BLaER1 (cell line): ENCODE measurements at regions not wholly inside any gene's neighbourhood (a gene's known extent, or its start where the extent isn't known, plus 50 kb on each side); places are given as distances from the start of the nearest gene placed in this dataset.
"Not testable (repeated sequence)": the region's sequence is repeated elsewhere in the genome, so short reads cannot be mapped to it uniquely, and the experiment has no call there.

ENCODE experiments used
- H3K27ac ChIP-seq: shearing (Covaris generic); formaldehyde crosslinking; 2 replicates; pipeline ENCODE4 v1.8.1; 2022
- H3K27me3 ChIP-seq: shearing (Covaris generic); formaldehyde crosslinking; 2 replicates; pipeline ENCODE4 v1.8.1; 2022
- H3K36me3 ChIP-seq: shearing (Covaris generic); formaldehyde crosslinking; 2 replicates; pipeline ENCODE4 v1.8.1; 2022
- H3K4me1 ChIP-seq: shearing (Covaris generic); formaldehyde crosslinking; 2 replicates; pipeline ENCODE4 v1.8.1; 2022
- H3K4me2 ChIP-seq: shearing (Covaris generic); formaldehyde crosslinking; 2 replicates; pipeline ENCODE4 v1.8.1; 2022
- H3K4me3 ChIP-seq: shearing (Covaris generic); formaldehyde crosslinking; 2 replicates; pipeline ENCODE4 v1.8.1; 2022
- H3K9ac ChIP-seq: shearing (Covaris generic); formaldehyde crosslinking; 2 replicates; pipeline ENCODE4 v1.8.1; 2022
- H3K9me3 ChIP-seq: shearing (Covaris generic); formaldehyde crosslinking; 2 replicates; pipeline ENCODE4 v1.8.1; 2022
- H4K20me1 ChIP-seq: shearing (Covaris generic); formaldehyde crosslinking; 2 replicates; pipeline ENCODE4 v1.8.1; 2022
- Cebpa-rat ChIP-seq: shearing (Covaris generic); IDR thresholded peaks from 2 replicates; pipeline ENCODE4 v1.8.1; 2022

GRCh38 chr3:140765246-140765645, 87.4 kb downstream of the TRIM42 start:
- Histone ChIP-seq H3K9me3 (no peaks in the 10 kb centered on the region), H3K4me1 (no peaks in the 10 kb centered on the region), H3K36me3 (no peaks in the 10 kb centered on the region), H3K9ac (no peak overlapping the region), H3K4me2 (no peak overlapping the region), H4K20me1 (no peaks in the 10 kb centered on the region), H3K27me3 (no peaks in the 10 kb centered on the region), H3K4me3 (no peak overlapping the region), H3K27ac (no peak overlapping the region)
- TF ChIP-seq Cebpa-rat = no peak

GRCh38 chr3:140766465-140766864, 88.6 kb downstream of the TRIM42 start:
- Histone ChIP-seq H4K20me1 (no peaks in the 10 kb centered on the region), H3K36me3 (no peaks in the 10 kb centered on the region), H3K4me3 (no peak overlapping the region), H3K4me1 (no peaks in the 10 kb centered on the region), H3K4me2 (no peak overlapping the region), H3K27ac (no peak overlapping the region), H3K27me3 (no peaks in the 10 kb centered on the region), H3K9me3 (no peaks in the 10 kb centered on the region), H3K9ac (no peak overlapping the region)
- no peak for TF ChIP-seq Cebpa-rat

DNA sequence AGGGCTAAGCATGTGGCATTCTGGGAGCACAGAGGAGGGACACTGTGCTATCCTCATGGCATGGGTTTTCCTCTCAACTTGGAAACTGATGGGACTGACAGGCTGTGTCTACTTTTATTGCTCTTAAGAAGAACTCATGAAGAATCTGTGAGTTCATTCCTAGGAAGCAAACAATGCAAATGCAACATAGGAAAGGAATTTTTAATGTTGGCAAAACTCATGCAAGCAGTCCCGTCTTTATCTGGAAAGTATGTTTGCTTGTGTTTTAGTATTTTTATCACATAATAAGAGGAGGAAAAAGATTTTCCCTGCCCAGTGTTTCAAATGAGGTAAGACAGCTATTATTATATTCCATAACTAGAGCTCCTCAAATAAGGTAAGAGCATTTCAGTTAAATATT, 89.7 kb downstream of the TRIM42 start:
- no peak overlapping the region for H3K27ac ChIP-seq
- H3K27me3 ChIP-seq = no peaks in the 10 kb centered on the region
- TF ChIP-seq Cebpa-rat = no peak
- H4K20me1 ChIP-seq = no peaks in the 10 kb centered on the region
- H3K9me3 ChIP-seq = no peaks in the 10 kb centered on the region
- H3K9ac ChIP-seq = no peak overlapping the region
- no peaks in the 10 kb centered on the region for H3K36me3 ChIP-seq
- no peaks in the 10 kb centered on the region for H3K4me1 ChIP-seq
- H3K4me2 ChIP-seq = no peak overlapping the region
- no peak overlapping the region for H3K4me3 ChIP-seq

GRCh38 chr3:140768941-140769340, 91.1 kb downstream of the TRIM42 start:
- peaks cover 6% of the 10 kb centered on the region; the same call in 1 of the 2 replicates for H3K4me1 ChIP-seq
- no peak overlapping the region for H3K9ac ChIP-seq
- no peak overlapping the region for H3K27ac ChIP-seq
- H3K27me3 ChIP-seq = no peaks in the 10 kb centered on the region
- H4K20me1 ChIP-seq = no peaks in the 10 kb centered on the region
- TF ChIP-seq Cebpa-rat = no peak
- H3K36me3 ChIP-seq = no peaks in the 10 kb centered on the region
- H3K4me3 ChIP-seq = no peak overlapping the region
- no peaks in the 10 kb centered on the region for H3K9me3 ChIP-seq
- no peak overlapping the region for H3K4me2 ChIP-seq

- peaks cover 5% of the 10 kb centered on the region; the same call in 1 of the 2 replicates for H3K9me3 ChIP-seq
- peaks cover 6% of the 10 kb centered on the region; the same call in 1 of the 2 replicates for H3K4me1 ChIP-seq
- H3K9ac ChIP-seq = no peak overlapping the region
- H3K36me3 ChIP-seq = no peaks in the 10 kb centered on the region
- H3K27ac ChIP-seq = no peak overlapping the region
- no peak overlapping the region for H3K4me2 ChIP-seq
- no peak overlapping the region for H3K4me3 ChIP-seq
- no peaks in the 10 kb centered on the region for H4K20me1 ChIP-seq
- no peak for TF ChIP-seq Cebpa-rat
- H3K27me3 ChIP-seq = no peaks in the 10 kb centered on the region
Measured at GRCh38 chr3:140769951-140770350, 92.1 kb downstream of the TRIM42 start.

DNA sequence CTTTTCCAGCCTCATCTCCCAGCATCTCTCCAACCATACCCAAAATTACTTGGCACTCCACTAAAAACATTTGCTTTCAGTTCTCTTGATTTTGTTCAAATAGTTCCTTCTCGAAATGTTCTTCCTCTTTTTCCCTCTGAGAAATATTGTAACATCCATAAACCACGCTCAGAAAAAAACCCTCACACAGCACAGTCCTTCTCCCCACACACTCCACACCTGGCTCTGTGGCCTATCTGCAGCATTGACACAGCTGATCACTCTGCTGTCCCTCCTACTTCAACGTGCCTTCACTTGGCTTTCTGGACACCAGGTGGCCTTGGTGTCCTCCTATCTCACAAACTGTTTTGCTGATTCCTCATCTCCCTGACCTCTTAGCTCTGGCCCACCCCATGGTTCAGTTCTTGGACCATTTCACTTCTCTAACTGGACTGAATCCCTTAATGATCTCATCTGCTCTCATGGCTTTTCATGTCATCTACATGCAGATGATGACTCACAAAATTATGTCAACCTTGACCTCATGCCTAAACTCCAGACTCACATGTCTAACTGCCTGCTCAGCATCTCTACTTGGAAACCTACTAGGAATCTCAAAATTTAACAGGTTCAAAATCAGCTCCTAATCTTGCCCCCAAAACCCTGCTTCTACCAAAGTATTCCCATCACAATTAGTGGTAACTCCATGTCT, 93.3 kb downstream of the TRIM42 start:
- Histone ChIP-seq H3K4me2 (no peak overlapping the region), H3K36me3 (no peaks in the 10 kb centered on the region), H4K20me1 (no peaks in the 10 kb centered on the region), H3K4me1 (peaks cover 6% of the 10 kb centered on the region; the same call in 1 of the 2 replicates), H3K9ac (no peak overlapping the region), H3K27ac (no peak overlapping the region), H3K9me3 (peaks cover 16% of the 10 kb centered on the region), H3K4me3 (no peak overlapping the region), H3K27me3 (no peaks in the 10 kb centered on the region)
- no peak for TF ChIP-seq Cebpa-rat

- H3K36me3 ChIP-seq = no peaks in the 10 kb centered on the region
- peaks cover 16% of the 10 kb centered on the region for H3K9me3 ChIP-seq
- TF ChIP-seq Cebpa-rat = no peak
Measured at GRCh38 chr3:140777631-140778233, 99.9 kb downstream of the TRIM42 start.

GRCh38 chr3:140791368-140791767, 113.5 kb downstream of the TRIM42 start:
- H3K4me2 ChIP-seq = no peak overlapping the region
- no peaks in the 10 kb centered on the region for H3K36me3 ChIP-seq
- H3K4me1 ChIP-seq = no peaks in the 10 kb centered on the region
- H4K20me1 ChIP-seq = no peaks in the 10 kb centered on the region
- H3K27ac ChIP-seq = no peak overlapping the region
- no peak overlapping the region for H3K4me3 ChIP-seq
- no peak overlapping the region for H3K9ac ChIP-seq
- no peak for TF ChIP-seq Cebpa-rat
- peaks cover 14% of the 10 kb centered on the region for H3K9me3 ChIP-seq
- no peaks in the 10 kb centered on the region for H3K27me3 ChIP-seq

More at GRCh38 chr3:140777631-140778233, 99.9 kb downstream of the TRIM42 start:
- Histone ChIP-seq H3K4me2 (no peak overlapping the region), H3K27ac (no peak overlapping the region), H3K4me3 (no peak overlapping the region), H4K20me1 (no peaks in the 10 kb centered on the region), H3K4me1 (peaks cover 6% of the 10 kb centered on the region; the same call in 1 of the 2 replicates), H3K27me3 (no peaks in the 10 kb centered on the region), H3K9ac (no peak overlapping the region)

GRCh38 chr3:140794507-140794906, 116.6 kb downstream of the TRIM42 start:
- TF ChIP-seq Cebpa-rat = no peak
- Histone ChIP-seq H3K4me2 (no peak overlapping the region), H3K4me3 (no peak overlapping the region), H3K4me1 (no peaks in the 10 kb centered on the region), H3K9me3 (peaks cover 23% of the 10 kb centered on the region), H3K36me3 (no peaks in the 10 kb centered on the region), H3K9ac (no peak overlapping the region), H4K20me1 (no peaks in the 10 kb centered on the region), H3K27me3 (no peaks in the 10 kb centered on the region), H3K27ac (no peak overlapping the region)

- H3K4me3 ChIP-seq, H3K27ac ChIP-seq, H3K27me3 ChIP-seq, H3K9ac ChIP-seq, H3K4me2 ChIP-seq, H3K36me3 ChIP-seq, H4K20me1 ChIP-seq, H3K4me1 ChIP-seq: not testable (repeated sequence)
- H3K9me3 ChIP-seq = peaks cover 47% of the 10 kb centered on the region
Measured at GRCh38 chr3:140802898-140803297, 125.0 kb downstream of the TRIM42 start.
